ENCODE measurements at regions not wholly inside any gene's neighbourhood (a gene's known extent, or its start where the extent isn't known, plus 50 kb on each side); places are given as distances from the start of the nearest gene placed in this dataset.

GRCh38 chr20:22717466-22717865 is 133.1 kb upstream of the FOXA2 start:
- Histone ChIP-seq H3K4me3 (ENCODE audit: low read depth, low read length, poor library complexity, severe bottlenecking) (no peak overlapping the region), H3K9me3 (ENCODE audit: low read depth, low read length, poor library complexity, severe bottlenecking) (no peaks in the 10 kb centered on the region), H3K4me1 (ENCODE audit: insufficient read depth, low read length, poor library complexity, severe bottlenecking) (no peaks in the 10 kb centered on the region), H3K36me3 (ENCODE audit: insufficient read depth, low read length, poor library complexity, severe bottlenecking) (no peaks in the 10 kb centered on the region), H3K27me3 (replicated peaks; ENCODE audit: insufficient read depth, low read depth, low read length, poor library complexity) (peaks cover 11% of the 10 kb centered on the region), H3K27ac (ENCODE audit: low read depth, low read length, poor library complexity, severe bottlenecking) (no peak overlapping the region)
- ChIA-PET CTCF (no interaction called here), POLR2A (ENCODE audit: low non-redundant PET) (no interaction called here)
- intact Hi-C loops (cut with micrococcal nuclease; ENCODE audit: unreplicated experiment), result no loop called here
- TF ChIP-seq EZH2 (IDR thresholded peaks at IDR 0.05; ENCODE audit: borderline replicate concordance, low read depth, low read length, poor library complexity, severe bottlenecking), result no peak
- no peak for TF ChIP-seq CTCF (conservative IDR thresholded peaks at IDR 0.05; ENCODE audit: low read depth, low read length)
- no TSS peak for BruUV-seq (replicated peaks)
- DNase-seq (ENCODE audit: low spot score), result no peak

GRCh38 chr20:22719167-22719591 is 134.8 kb upstream of the FOXA2 start:
- no peak for TF ChIP-seq CTCF (conservative IDR thresholded peaks at IDR 0.05; ENCODE audit: low read depth, low read length)
- TF ChIP-seq EZH2 (IDR thresholded peaks at IDR 0.05; ENCODE audit: borderline replicate concordance, low read depth, low read length, poor library complexity, severe bottlenecking), result no peak
- H3K27ac ChIP-seq (ENCODE audit: low read depth, low read length, poor library complexity, severe bottlenecking), result no peak overlapping the region
- ChIA-PET POLR2A (ENCODE audit: low non-redundant PET) (no interaction called here), CTCF (no interaction called here)
- BruUV-seq (replicated peaks), result no TSS peak
- intact Hi-C loops (cut with micrococcal nuclease; ENCODE audit: unreplicated experiment), result no loop called here
- DNase-seq (ENCODE audit: low spot score), result no peak
- H3K4me1 ChIP-seq (ENCODE audit: insufficient read depth, low read length, poor library complexity, severe bottlenecking), result no peaks in the 10 kb centered on the region
- no peaks in the 10 kb centered on the region for H3K9me3 ChIP-seq (ENCODE audit: low read depth, low read length, poor library complexity, severe bottlenecking)
- H3K27me3 ChIP-seq (replicated peaks; ENCODE audit: insufficient read depth, low read depth, low read length, poor library complexity), result peaks cover 12% of the 10 kb centered on the region
- H3K36me3 ChIP-seq (ENCODE audit: insufficient read depth, low read length, poor library complexity, severe bottlenecking), result no peaks in the 10 kb centered on the region
- H3K4me3 ChIP-seq (ENCODE audit: low read depth, low read length, poor library complexity, severe bottlenecking), result no peak overlapping the region

- no peak for DNase-seq (ENCODE audit: low spot score)
- BruUV-seq (replicated peaks), result no TSS peak
- H3K4me1 ChIP-seq (ENCODE audit: insufficient read depth, low read length, poor library complexity, severe bottlenecking), result no peaks in the 10 kb centered on the region
- no peaks in the 10 kb centered on the region for H3K9me3 ChIP-seq (ENCODE audit: low read depth, low read length, poor library complexity, severe bottlenecking)
- no peak overlapping the region for H3K27ac ChIP-seq (ENCODE audit: low read depth, low read length, poor library complexity, severe bottlenecking)
- intact Hi-C loops (cut with micrococcal nuclease; ENCODE audit: unreplicated experiment), result no loop called here
- TF ChIP-seq EZH2 (IDR thresholded peaks at IDR 0.05; ENCODE audit: borderline replicate concordance, low read depth, low read length, poor library complexity, severe bottlenecking) (no peak), CTCF (conservative IDR thresholded peaks at IDR 0.05; ENCODE audit: low read depth, low read length) (no peak)
- no peaks in the 10 kb centered on the region for H3K36me3 ChIP-seq (ENCODE audit: insufficient read depth, low read length, poor library complexity, severe bottlenecking)
- POLR2A ChIA-PET (ENCODE audit: low non-redundant PET), result no interaction called here
- peaks cover 12% of the 10 kb centered on the region for H3K27me3 ChIP-seq (replicated peaks; ENCODE audit: insufficient read depth, low read depth, low read length, poor library complexity)
- no peak overlapping the region for H3K4me3 ChIP-seq (ENCODE audit: low read depth, low read length, poor library complexity, severe bottlenecking)
- CTCF ChIA-PET, result no interaction called here
Observed at GRCh38 chr20:22720206-22720605, 135.8 kb upstream of the FOXA2 start.
